BJ (cell line): ENCODE measurements at regions not wholly inside any gene's neighbourhood (a gene's known extent, or its start where the extent isn't known, plus 50 kb on each side); places are given as distances from the start of the nearest gene placed in this dataset.

Experiments
- CTCF ChIA-PET: fragments of 350-600 bp; formaldehyde crosslinking; extraction: SDS; loops from one replicate; lab custom pipeline; 2021; ENCODE audit warnings: antibody characterized with exemption, inconsistent platforms; lab: Yijun Ruan, JAX
- POLR2A ChIA-PET: fragments of 300-600 bp; sonication (Branson Sonifier 250); formaldehyde crosslinking; extraction: SDS; loops from one replicate; lab custom pipeline; 2021; ENCODE audit warnings: antibody characterized with exemption; lab: Charles Lee
- DNase-seq: peaks from one replicate; pipeline ENCODE4 v3.0.0-alpha.2; 2011; ENCODE audit warnings: low read depth
- H3K27me3 ChIP-seq: 2 replicates; pipeline ENCODE4 v1.6.0; 2011; ENCODE audit warnings: low read length; ENCODE audit not compliant: control insufficient read depth, insufficient read depth
- H3K36me3 ChIP-seq: 2 replicates; pipeline ENCODE4 v1.5.1; 2011; ENCODE audit warnings: low read length; ENCODE audit not compliant: control insufficient read depth, insufficient read depth
- H3K4me3 ChIP-seq: 2 replicates; pipeline ENCODE4 v1.5.1; 2011; ENCODE audit warnings: low read depth, mild to moderate bottlenecking, control low read depth, low read length
- CTCF ChIP-seq: IDR thresholded peaks from 2 replicates; pipeline ENCODE4 v1.5.1; 2011; ENCODE audit warnings: low read depth, mild to moderate bottlenecking, control low read depth, inconsistent platforms, low read length, moderate library complexity; ENCODE audit not compliant: insufficient read depth

- ChIA-PET CTCF (no interaction called here), POLR2A (no interaction called here)
- no peaks in the 10 kb centered on the region for H3K27me3 ChIP-seq
- DNase-seq: no peak
- H3K4me3 ChIP-seq: no peak overlapping the region
- no peak for TF ChIP-seq CTCF
- no peaks in the 10 kb centered on the region for H3K36me3 ChIP-seq
Observed at GRCh38 chr5:152956943-152957613, 533.4 kb upstream of the GRIA1 start.

DNA sequence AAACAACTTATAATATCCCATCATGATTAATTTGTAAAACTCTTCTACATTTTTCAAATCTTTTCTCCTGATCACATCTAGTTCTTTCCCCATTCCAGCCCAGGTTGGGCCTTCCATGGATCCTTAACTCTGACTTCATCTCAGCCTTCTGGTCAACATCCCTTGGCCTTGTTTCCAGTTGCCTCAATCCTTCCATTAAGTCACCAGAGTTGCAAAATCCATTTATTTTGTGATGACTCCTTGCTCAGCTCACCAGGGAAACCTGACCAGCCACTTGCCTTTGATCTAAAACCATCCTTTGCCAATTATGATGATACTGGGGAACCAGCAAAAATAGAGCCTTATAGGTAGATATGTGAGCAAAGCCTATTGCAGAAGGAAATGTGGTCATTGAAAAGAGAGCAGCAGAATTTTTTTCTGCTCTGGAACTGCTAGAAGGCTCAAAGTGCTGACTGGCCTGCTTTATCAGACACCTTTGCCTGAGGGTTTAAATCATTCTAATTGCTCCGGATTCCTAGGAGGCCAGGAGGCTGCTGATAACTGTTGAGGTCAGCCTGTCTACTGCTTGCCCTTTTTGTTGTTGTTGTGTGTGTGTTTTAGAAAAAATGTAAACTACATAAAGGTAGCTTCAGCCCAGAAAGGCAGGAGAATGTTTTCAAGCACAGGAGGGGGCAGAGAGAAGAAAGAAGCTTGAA, 512.2 kb upstream of the GRIA1 start:
- no peak overlapping the region for H3K4me3 ChIP-seq
- ChIA-PET CTCF (interaction anchor here (0.7 kb wide), 1 partner anchor 31 kb away, joined by 3 read pairs; no protein-coding TSS in a partner anchor), POLR2A (no interaction called here)
- no peak for DNase-seq
- H3K27me3 ChIP-seq: no peaks in the 10 kb centered on the region
- no peaks in the 10 kb centered on the region for H3K36me3 ChIP-seq
- no peak for TF ChIP-seq CTCF

DNA sequence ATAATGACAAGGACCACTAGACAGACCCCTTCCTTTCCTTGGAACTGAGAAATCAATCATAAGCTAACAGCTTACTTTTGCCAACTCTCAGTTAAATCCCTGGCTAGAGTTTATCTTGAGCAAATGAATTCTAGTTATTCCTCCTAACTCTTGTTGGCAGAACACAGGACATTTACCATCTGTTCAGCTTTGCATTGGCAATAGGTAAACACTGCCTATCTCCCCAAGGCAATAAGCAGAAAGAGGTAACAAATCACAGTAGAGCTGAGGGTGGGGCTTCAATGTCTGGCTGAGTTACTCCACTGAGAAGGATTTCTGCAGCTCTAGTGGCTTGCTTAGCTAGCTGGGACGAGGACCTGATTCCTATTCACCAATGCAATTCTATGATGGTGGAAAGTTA, 503.3 kb upstream of the GRIA1 start:
- Histone ChIP-seq H3K4me3 (no peak overlapping the region), H3K36me3 (no peaks in the 10 kb centered on the region), H3K27me3 (no peaks in the 10 kb centered on the region)
- DNase-seq: no peak
- TF ChIP-seq CTCF: no peak
- ChIA-PET POLR2A (no interaction called here), CTCF (interaction anchor here (1.1 kb wide), 1 partner anchor 12 kb away, joined by 4 read pairs; no protein-coding TSS in a partner anchor)

- no peak for DNase-seq
- no peak for TF ChIP-seq CTCF
- CTCF ChIA-PET: no interaction called here
- Histone ChIP-seq H3K27me3 (no peaks in the 10 kb centered on the region), H3K4me3 (no peak overlapping the region), H3K36me3 (no peaks in the 10 kb centered on the region)
- POLR2A ChIA-PET: no interaction called here
Observed at GRCh38 chr5:152990217-152990616, 500.3 kb upstream of the GRIA1 start.

GRCh38 chr5:152990649-152991048, 499.8 kb upstream of the GRIA1 start:
- Histone ChIP-seq H3K27me3 (no peaks in the 10 kb centered on the region), H3K4me3 (no peak overlapping the region), H3K36me3 (no peaks in the 10 kb centered on the region)
- TF ChIP-seq CTCF: no peak
- no peak for DNase-seq
- ChIA-PET CTCF (no interaction called here), POLR2A (no interaction called here)
